HG03354 (cell line): ENCODE measurements at regions not wholly inside any gene's neighbourhood (a gene's known extent, or its start where the extent isn't known, plus 50 kb on each side); places are given as distances from the start of the nearest gene placed in this dataset.
"Not testable (repeated sequence)": the region's sequence is repeated elsewhere in the genome, so short reads cannot be mapped to it uniquely, and the experiment has no call there.

ENCODE experiments used
- ATAC-seq: cut with Tn5 transposase; IDR thresholded peaks from one replicate; pipeline ENCODE4 v1.9.1; 2021; ENCODE audit warnings: mild to moderate bottlenecking; ENCODE audit not compliant: unreplicated experiment, poor library complexity, severe bottlenecking

DNA sequence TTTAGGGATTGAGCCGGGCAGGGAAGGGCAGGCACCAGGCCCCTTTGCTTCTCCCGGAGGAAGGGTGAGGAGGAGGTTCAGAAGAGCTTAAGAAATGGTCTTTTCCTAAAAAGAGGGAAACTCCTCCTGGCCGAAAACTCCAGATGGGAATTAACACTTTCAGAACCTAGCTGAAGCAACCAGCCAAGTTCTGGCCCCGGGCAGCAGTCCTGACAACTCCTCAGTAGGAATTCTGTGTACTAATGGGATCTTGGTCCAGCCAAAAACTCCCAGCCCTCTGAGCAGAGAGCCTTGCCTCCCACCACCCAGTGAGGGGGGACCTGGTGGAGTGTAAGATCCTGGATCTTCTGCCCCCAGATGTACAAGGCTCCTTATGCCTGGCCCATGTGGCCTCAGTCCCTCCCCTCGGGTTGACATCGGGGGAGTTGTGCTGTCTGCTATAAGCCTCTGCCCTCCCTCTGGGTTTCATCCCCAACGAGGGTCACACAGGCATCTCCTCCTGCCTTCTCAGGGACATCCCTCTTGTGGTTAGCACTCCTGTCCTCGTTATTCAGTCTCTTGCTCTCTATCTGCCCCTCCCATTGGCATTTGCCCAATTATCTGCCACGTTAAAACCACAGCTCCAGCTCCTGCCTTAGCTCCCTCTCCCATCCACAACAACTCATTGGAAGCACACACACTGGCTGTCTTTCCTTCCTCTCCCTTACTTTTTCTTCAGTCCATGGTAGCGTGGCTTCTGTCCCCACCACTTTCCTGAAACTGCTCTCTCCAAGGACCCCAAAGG is 184.6 kb downstream of the CYP26B1 start:
- no peak for ATAC-seq

DNA sequence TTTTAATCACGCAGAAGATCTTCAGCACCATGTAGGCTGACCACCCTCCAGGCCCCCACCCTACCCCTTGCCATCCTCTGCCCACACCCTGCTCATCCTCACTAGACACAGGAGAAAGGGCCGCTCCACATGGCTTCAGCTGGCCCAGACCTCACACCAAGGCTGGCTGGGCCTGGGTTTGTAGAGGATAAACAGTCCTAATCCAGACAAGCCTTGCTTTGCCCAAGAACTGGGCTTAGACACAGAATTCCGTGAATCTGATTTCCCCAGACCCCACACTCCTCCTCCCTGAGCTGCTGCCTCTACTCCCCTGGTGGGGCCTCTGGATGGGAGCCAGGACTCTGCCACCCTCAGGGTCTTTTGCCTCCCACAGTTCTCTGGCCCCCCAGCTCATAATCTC is 185.3 kb downstream of the CYP26B1 start:
- no peak for ATAC-seq

DNA sequence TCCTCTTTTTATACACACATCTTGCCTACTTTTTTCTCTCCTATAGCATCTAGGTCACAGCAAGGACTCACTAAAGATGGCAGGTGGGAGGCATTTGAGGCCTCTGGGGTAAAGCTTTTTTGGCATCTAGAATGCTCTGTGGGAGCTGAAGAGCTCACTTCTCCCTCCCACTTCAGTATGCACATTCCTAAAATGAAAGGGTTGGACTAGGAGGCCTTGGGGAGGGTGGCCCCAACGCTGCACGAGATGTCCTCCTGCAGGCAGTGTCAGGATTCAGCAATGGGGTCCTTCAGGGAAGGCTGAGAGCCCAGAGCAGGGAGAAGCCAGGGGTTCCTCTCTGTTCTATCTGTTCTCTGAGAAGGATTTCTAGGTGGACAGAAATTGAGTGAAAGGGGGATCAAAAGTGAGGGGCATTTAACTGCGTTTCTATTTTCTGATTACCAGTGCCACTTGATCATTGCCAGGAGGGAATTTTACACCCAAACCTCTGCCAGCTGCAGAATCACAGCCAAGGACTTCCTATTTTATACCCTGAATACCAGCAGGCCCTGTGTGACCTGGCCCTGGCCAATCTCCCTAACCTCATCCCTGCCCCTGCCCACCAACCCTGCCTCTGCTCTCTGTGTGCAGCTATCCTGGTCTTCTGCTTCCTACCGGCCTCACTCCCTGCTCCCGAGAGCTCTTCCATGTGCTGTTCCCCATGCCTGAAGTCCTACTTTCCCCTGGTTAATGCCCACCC is 186.2 kb downstream of the CYP26B1 start:
- ATAC-seq, result no peak

GRCh38 chr2:71959494-71959893 is 188.2 kb downstream of the CYP26B1 start:
- no peak for ATAC-seq

DNA sequence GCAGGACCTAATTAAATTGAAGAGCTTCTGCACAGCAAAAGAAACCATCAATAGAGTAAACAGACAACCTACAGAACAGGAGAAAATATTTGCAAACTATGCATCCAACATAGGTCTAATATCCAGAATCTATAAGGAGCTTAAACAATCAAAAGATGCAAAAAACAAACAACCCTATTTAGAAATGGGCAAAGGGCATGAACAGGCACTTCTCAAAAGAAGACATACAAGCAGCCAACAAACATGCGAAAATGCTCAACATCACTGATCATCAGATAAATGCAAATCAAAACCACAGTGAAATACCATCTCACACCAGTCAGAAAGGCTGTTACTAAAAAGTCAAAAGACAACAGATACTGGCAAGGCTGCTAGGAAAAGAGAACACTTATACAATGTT is 189.2 kb downstream of the CYP26B1 start:
- not testable (repeated sequence) for ATAC-seq

- no peak for ATAC-seq
These were observed 195.0 kb downstream of the CYP26B1 start for GRCh38 chr2:71952572-71953188.

- ATAC-seq, result no peak
These were observed 195.8 kb downstream of the CYP26B1 start for GRCh38 chr2:71951718-71952404.

- no peak for ATAC-seq
These were observed 196.6 kb downstream of the CYP26B1 start for GRCh38 chr2:71951083-71951468.

GRCh38 chr2:71950256-71951082 is 197.2 kb downstream of the CYP26B1 start:
- no peak for ATAC-seq

DNA sequence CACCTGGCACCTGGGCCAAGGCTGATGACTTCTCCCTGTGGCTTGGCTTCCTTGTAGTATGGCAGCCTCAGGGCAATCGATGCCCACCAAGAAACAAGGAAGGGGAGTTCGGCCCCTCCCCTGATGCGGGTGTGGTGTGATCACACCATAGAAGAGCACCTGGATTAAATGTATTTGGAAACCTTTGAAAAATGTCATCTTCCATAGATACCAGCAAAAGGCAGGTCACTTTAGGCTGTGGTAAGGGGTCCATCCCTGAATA is 198.2 kb downstream of the CYP26B1 start:
- ATAC-seq, result no peak

GRCh38 chr2:71948781-71949536 is 198.7 kb downstream of the CYP26B1 start:
- no peak for ATAC-seq

DNA sequence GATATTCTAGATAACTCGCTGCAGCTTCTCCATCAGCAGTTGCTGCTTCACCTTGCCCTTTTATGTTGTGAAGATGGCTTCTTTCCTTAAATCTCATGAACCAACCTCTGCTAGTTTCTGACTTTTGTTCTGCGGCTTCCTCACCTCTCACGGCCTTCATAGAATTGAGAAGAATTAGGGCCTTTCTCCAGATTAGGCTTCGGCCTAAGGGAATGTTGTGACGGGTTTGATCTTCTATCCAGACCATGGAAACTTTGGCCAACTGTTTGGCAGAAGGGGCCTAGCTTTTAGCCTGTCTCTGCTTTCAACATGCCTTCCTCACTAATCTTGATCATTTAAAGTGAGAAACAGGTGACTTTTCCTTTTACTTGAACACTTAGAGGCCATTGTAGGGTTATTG is 199.9 kb downstream of the CYP26B1 start:
- no peak for ATAC-seq

- ATAC-seq, result no peak
These were observed 202.1 kb downstream of the CYP26B1 start for GRCh38 chr2:71945603-71945959.

- no peak for ATAC-seq
These were observed 202.7 kb downstream of the CYP26B1 start for GRCh38 chr2:71944806-71945602.

- no peak for ATAC-seq
These were observed 203.5 kb downstream of the CYP26B1 start for GRCh38 chr2:71944183-71944550.

- no peak for ATAC-seq
These were observed 204.2 kb downstream of the CYP26B1 start for GRCh38 chr2:71943238-71944182.

DNA sequence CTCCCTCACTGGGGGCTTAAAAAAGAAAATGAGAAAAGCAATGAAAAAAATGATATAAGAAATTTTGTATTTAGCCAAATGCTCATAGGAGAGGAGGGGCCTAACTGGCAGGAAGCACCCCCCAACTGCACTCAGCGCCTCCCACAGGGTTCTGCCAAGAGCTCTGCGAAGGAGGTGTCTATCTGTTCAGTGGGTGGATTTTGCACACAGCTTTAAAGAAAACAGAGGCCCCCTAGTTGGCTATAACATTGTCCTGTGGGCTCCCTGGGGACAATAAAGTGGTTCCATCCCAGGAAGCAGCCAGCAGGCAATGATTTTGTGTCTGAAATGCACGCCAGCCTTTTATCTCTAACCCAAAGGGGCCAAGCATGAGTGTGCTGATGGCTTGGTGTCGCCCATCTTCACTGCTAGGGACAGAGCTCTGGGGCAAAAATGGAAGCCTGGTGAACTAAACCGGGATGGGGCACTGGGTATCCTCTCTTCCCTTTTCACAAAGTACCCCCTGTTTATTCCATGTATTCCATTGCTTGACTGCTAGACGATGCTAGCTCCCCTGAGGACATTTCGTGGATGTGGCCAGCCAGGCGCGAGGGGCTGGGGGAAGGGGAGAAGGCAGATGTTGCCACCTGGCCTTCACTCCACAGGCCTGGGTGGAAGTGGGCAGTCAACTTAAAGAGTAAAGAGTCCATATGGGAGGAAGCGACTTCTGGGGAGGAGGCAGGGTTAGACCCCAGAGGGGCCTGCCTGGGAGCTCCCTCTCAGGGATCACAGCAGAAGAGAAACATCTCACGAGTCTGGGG is 205.7 kb downstream of the CYP26B1 start:
- ATAC-seq, result no peak
